ENCODE measurements at regions not wholly inside any gene's neighbourhood (a gene's known extent, or its start where the extent isn't known, plus 50 kb on each side); places are given as distances from the start of the nearest gene placed in this dataset.

GRCh38 chr3:152011812-152012735 lies 138.6 kb downstream of the SUCNR1 start:
- TF ChIP-seq JUND (IDR thresholded peaks at IDR 0.05) (no peak), CTCF (IDR thresholded peaks at IDR 0.05) (no peak), REST (IDR thresholded peaks at IDR 0.05; ENCODE audit: low read depth, low read length) (no peak), TEAD4 (IDR thresholded peaks at IDR 0.05; ENCODE audit: borderline replicate concordance, insufficient read depth) (no peak), CHD2 (IDR thresholded peaks at IDR 0.05; ENCODE audit: low read length, partially characterized antibody) (no peak), NFIC (IDR thresholded peaks at IDR 0.05; ENCODE audit: borderline replicate concordance) (no peak), FOXJ3 (CRISPR knock-in tag; IDR thresholded peaks at IDR 0.05) (no peak), RXRA (IDR thresholded peaks at IDR 0.05; ENCODE audit: borderline replicate concordance, low read depth) (no peak), TCF12 (IDR thresholded peaks at IDR 0.05) (no peak)
- TF ChIP-seq, protein P1, sequence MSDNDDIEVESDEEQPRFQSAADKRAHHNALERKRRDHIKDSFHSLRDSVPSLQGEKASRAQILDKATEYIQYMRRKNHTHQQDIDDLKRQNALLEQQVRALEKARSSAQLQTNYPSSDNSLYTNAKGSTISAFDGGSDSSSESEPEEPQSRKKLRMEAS (IDR thresholded peaks at IDR 0.05; ENCODE audit: low read depth), result no peak
- TF ChIP-seq, protein P2, sequence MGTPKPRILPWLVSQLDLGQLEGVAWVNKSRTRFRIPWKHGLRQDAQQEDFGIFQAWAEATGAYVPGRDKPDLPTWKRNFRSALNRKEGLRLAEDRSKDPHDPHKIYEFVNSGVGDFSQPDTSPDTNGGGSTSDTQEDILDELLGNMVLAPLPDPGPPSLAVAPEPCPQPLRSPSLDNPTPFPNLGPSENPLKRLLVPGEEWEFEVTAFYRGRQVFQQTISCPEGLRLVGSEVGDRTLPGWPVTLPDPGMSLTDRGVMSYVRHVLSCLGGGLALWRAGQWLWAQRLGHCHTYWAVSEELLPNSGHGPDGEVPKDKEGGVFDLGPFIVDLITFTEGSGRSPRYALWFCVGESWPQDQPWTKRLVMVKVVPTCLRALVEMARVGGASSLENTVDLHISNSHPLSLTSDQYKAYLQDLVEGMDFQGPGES (IDR thresholded peaks at IDR 0.05; ENCODE audit: low read depth, low read length), result no peak
